Left ventricle myocardium superior (tissue), 1 donor: ENCODE measurements at regions not wholly inside any gene's neighbourhood (a gene's known extent, or its start where the extent isn't known, plus 50 kb on each side); places are given as distances from the start of the nearest gene placed in this dataset.
"Not testable (repeated sequence)": the region's sequence is repeated elsewhere in the genome, so short reads cannot be mapped to it uniquely, and the experiment has no call there.

ENCODE experiments used
- ATAC-seq: fragments of 200-7000 bp; cut with Tn5 transposase; one replicate; pipeline ENCODE4 v1.9.1; 2020; ENCODE audit warnings: mild to moderate bottlenecking, moderate library complexity
- DNase-seq: peaks from one replicate; pipeline ENCODE4 v3.0.0-alpha.2; 2020
- intact Hi-C: fragments of 100-400 bp; cut with micrococcal nuclease; formaldehyde crosslinking; loops from one replicate; pipeline ENCODE4 v1.11.0; 2022
- donor health status: DM: no; HTN: yes; CAD: no; lungs with severe emphysema.

DNA sequence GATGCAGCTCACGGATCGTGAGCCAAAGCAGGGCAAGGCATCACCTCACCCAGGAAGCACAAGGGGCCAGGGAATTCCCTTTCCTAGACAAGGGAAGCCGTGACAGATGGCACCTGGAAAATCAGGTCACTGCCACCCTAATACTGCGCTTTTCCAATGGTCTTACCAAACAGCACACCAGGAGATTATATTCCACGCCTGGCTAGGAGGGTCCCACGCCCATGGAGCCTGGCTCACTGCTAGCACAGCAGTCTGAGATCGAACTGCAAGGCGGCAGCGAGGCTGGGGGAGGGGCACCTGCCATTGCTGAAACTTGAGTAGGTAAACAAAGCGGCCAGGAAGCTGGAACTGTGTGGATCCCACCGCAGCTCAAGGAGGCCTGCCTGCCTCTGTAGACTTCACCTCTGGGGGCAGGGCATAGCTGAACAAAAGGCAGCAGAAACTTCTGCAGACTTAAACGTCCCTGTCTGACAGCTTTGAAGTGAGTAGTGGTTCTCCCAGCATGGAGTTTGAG is 205.2 kb upstream of the GRIK2 start:
- ATAC-seq, DNase-seq, intact Hi-C loops: not testable (repeated sequence)

DNA sequence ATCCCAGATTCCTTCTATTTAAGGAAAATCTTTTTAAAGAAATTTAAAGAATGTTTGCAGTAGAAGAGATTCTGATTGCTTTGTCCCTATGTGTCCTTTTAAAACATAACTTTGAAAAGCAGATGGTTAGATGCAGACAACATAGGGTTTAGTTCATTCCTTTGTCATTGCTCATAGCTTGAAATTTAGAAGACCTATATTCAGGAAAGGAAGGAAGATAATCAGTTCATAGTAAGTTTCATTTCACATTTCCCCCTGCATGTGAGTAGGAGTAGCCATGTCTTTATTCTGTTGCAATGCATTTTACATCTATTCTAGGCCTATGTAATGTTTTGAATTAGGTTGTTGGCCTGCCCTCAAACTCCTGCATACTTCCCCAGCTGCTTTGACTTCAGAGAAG is 197.9 kb upstream of the GRIK2 start:
- no peak for ATAC-seq
- intact Hi-C loops = no loop called here
- DNase-seq = no peak

DNA sequence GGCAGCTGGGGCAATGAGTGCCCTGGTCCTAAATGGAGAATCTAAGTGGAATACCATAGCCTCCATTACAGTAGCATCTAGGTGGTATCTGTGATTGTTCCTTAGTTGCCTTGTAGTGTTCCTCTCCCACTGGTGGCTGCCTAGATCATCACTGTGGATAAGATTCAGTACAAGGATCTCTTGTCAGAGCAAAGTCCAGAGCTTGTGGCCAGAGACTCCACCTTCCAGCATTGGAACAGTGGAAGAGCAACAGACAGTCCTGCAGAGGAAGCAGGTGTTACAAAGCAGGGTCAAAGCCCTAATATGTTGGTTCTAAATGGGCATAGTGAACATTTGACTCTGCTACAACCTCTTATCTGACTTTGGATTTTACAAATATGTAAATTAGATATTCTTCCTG is 194.1 kb upstream of the GRIK2 start:
- intact Hi-C loops = no loop called here

DNA sequence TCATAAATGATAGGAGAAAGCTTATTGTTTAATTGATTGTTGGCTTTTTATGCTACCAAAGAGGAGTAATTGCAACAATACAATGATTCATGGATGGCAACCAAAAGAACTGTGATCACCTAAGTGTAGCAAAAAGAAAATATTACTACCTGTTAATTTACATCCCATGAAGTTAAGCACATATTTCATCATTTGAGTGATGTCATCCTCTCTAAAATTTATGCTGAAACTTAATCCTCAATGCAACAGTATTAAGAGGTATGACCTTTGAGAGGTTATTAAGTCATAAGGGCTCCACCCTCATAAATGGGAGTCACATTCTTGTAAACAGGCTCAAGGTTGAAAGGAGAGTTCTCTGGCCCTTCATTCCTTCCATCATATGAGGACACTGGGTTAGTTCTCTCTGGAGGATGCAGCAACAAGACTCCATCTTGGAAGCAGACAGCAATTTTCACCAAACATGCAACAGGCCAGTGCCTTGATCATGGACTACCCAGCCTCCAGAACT is 190.6 kb upstream of the GRIK2 start:
- ATAC-seq (no peak), DNase-seq (no peak)
- intact Hi-C loops = no loop called here

More for the DNA sequence above, 194.1 kb upstream of the GRIK2 start:
- ATAC-seq (no peak), DNase-seq (no peak)

DNA sequence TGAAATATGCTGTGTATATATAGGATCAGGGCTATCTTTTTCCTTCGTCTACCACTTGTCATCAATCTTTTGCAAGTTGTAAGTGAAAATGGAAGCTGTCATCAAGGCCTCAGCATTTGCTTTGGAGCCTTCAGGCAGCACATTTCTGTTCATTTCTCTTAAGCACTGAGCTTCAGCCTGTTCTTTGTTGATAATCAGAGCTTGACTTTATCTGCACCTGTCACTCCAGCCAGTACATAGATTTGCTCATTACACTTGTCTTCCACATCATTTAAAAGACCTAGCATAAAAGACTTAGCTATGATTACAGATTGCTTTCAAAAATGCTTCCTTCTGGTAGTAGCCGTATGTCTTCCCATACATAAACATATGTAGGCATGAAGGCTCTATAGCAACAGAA is 189.8 kb upstream of the GRIK2 start:
- ATAC-seq = no peak
- intact Hi-C loops = no loop called here
- no peak for DNase-seq

DNA sequence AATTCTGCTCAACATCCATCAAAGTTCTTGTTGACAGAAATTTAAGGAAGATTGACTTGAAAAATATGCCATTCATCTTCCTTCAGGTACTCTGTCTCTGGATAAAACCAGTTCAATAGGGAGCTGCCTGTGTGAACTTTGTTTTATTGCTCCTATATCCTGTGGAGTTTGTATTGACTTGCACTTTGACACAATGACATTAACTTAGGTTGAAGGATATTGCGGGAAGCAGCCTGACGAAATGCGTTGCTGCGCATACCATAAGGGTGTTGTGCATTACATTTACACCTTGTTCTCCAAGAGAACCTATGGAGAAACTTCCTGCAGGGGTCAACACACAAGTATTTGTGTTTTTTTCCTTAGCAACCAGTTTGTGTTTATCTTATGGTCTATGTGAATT is 185.4 kb upstream of the GRIK2 start:
- ATAC-seq (no peak), DNase-seq (no peak)
- intact Hi-C loops = no loop called here

DNA sequence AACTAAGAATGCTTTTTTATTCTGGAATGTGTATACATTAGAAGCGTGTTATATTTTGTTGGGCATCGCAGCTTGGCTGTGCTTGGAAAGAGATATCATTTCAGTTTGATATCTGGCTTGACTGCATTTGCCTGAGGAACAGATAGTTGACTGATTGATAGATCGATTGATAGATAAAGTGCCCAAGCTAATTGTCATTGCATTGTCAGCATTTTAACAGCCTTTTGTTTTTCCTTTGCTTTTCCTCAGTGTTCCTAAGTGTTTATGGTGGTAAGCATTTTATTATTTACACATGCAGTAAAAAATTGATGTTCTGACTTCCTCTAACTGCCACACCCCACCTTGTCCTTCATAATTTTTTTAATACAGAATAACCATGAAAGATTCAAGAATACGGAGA is 180.9 kb upstream of the GRIK2 start:
- no peak for DNase-seq
- intact Hi-C loops = no loop called here

DNA sequence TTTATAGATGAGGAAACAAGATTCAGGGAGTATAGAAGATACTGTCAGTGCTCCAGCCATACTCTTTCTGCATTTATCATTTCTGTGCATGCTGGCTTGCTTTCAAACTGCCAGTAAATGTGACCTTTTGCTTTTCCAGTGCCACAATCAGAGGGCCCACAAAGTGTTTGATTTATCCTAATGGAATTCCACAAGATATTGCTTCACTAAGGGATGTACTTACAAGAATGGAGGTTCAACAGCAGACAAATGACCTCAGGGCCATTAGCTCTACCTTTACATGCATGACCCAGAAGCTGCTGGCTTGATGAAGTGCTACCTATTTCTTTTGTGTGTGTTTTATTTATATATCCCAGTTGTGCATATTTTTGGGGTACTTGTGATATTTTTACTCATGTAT is 171.5 kb upstream of the GRIK2 start:
- ATAC-seq (no peak), DNase-seq (no peak)
- intact Hi-C loops = no loop called here

More for the DNA sequence above, 180.9 kb upstream of the GRIK2 start:
- ATAC-seq = no peak

DNA sequence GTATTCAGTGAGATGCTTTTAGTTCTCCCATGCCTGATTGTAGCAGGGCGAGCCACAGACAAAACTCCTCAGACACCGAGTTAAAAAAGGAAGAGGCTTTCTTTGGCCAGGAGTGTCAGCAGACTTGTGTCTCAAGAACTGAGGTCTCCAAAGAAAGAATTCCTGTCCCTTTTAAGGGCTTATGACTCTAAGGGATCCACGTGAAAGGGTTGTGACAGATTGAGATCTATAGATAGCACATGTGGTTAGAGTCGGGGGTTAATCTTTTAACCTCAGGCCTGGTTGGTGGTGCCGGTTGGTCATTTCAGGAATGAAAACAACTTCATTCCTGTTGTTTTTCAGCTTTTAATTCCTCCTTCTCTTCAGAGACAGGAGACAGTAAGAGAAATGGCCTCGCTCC is 168.8 kb upstream of the GRIK2 start:
- intact Hi-C loops = no loop called here
- DNase-seq (no peak), ATAC-seq (no peak)

DNA sequence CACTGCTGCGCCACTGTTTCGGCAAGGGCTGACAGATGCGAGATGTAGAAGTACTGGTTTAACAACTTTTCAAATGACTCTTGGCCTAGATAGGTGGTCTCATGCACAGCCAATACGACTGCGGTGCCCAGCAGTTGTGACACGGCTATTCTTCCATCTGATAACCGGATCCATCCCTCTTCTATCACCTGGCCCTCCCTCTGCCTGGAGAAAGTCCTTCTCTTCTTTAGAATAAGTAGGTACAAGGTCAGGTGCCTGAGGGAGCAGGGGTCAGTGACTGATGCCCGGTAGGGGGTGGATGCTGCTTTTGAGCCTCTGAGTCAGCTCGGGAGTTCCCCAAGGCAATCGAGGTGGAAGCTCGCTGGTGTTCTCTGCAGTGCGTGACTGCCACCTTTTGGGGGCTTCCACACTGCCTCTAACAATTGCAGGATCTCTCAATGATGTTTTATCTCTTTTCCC is 166.8 kb upstream of the GRIK2 start:
- intact Hi-C loops = no loop called here
- DNase-seq (no peak), ATAC-seq (no peak)

DNA sequence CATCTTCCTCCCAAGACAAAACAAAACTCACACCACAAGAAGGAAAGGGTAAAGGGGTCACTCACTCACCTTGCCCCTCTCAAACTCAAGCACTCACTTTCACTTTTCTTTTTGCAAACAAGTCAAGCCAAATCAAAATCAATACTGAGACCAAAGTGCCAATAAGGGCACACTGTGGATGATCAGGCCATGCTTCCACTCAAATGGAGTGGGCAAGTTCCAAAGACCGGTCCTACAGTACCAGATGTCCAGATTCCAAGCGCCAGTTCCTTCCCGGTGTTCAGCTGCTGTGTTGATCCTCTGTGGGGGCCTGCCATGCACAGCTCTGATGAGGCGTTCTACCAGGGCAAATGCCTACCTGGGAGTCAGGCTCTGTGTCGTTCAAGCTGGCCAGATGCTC is 162.6 kb upstream of the GRIK2 start:
- ATAC-seq (no peak), DNase-seq (no peak)
- intact Hi-C loops = no loop called here

DNA sequence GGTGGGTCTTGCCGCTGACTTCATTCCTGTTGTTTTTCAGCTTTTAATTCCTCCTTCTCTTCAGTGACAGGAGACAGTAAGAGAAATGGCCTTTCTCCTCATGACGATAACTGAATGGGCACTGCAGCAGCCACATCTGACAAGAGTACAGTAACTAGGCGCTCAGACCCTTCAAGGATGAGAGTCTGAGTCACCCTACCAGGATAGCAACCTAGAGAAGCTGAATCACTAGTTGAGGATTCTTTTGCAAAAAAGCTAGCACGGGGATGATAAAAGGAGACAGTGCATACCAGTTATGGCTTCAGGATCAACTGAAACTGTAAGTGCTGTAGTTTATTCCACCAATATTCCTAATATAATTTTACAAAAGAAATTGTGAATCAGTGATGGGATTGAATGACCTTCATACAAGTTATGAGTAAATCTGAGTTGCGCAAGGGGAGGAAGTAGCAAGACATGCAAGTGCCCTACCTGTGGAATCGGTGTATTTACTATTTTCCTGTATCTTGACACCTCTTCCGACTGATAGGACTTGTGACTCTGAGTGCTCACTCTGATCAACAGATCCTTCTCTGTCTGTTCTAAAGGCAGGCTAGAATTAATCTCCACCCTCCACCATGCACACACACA is 161.8 kb upstream of the GRIK2 start:
- intact Hi-C loops = no loop called here
- ATAC-seq = no peak
- no peak for DNase-seq

DNA sequence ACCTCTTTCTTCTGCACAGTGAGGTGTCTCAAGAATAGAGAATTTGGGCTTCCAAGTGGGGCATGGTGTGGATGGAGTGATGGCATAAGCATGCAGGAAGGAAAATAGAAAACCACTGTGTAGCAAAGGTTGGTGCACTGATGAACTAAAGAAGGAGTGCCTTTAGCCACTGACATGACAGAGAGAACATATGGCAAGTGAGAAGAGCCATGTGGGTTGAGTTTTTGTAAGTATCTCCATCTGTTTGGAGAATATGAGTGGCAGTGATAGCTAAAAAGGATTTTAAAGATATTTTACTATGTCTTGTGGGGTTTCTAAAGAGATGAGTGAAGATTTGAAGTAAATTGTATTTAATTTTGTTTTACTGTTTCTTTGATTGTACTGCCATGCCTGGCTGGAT is 160.5 kb upstream of the GRIK2 start:
- intact Hi-C loops = no loop called here
- no peak for ATAC-seq
- DNase-seq = no peak

DNA sequence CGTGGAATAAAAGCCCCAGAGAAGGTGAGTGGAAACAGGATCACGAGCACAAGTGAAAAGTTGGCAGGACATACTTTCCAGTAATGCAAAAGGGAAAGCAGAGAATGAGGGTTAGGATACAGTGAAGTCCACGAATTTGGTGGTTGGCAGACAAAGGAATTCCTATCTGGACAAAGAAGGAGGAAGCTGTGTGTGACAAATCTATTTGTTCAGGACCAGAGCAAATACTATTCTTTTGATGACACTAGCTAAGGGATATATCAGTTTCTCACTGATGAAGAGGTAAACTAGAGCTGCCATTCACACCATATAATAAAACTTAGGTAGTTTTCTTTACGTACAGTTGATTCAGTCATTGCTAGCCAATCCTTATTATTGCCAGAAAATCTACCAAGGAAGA is 156.8 kb upstream of the GRIK2 start:
- ATAC-seq (no peak), DNase-seq (no peak)
- intact Hi-C loops = no loop called here

DNA sequence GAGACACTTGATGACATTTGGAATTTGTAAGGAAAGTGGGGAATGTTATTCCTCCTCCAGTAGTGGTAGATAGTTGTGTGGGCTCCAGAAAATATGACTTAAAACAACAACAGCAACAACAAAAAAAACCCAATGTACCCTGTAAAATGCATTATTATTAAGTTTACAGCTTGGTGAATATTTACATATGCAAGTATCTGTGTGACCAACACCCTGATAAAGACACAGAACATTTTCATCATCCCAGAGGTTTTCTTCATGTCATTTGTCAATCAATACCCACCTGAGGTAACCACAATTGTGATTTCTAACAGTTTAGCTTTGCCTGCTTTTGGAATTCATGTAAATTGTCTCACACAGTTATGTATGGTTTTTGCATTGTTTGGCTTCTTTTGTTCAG is 152.1 kb upstream of the GRIK2 start:
- intact Hi-C loops = no loop called here
- DNase-seq (no peak), ATAC-seq (no peak)

DNA sequence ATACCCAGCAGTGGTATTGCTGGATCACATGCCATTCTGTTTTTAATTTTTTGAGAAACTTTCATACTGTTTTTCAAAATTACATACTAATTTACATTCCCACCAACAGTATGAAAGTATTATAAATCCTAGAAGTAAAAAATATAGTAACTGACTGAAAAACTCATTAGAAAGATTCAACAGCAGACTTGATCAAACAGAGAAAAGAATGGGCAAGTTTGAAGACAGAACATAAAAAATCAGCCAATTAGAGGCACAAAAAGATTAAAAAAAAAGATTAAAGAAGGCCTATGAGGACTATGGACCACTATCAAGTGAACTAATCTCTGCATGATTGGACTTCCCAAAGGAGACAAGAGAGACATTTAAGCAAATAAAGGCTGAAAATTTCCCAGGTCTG is 144.0 kb upstream of the GRIK2 start:
- intact Hi-C loops = no loop called here
- no peak for DNase-seq

DNA sequence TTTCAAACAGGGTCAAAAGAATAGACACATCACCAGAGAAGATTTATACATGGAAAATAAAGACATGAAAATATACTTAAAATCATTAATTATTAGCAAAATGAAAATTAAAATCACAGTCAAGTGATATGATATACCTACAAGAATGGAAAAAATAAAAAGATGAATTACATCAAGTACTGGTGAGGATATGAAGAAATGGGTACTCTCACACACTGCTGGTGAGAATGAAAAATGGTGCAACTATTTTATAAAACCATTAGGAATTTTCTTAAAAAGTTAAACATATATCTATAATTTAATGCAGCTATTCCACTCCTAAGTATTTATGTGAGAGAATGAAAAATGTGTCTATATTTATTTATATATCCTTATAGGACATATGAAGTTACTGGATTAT is 136.3 kb upstream of the GRIK2 start:
- DNase-seq (no peak), ATAC-seq (no peak)
- intact Hi-C loops = no loop called here

More for the DNA sequence above, 144.0 kb upstream of the GRIK2 start:
- ATAC-seq = no peak

DNA sequence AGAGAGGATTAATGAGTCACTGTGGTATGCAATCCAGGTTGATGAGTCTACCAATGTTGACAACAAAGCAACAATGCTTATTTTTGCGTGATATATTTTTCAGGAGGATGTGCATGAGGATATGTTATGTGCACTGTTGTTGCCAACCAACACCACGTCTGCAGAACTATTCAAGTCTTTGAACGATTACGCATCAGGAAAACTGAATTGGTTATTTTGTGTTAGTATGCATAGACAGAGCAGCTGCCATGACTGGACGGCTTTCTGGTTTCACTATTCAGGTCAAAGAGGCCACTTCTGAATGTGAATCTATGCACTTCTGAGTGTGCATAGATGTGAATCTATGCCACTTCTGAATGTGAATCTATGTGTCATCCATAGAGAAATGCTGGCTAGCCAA is 134.0 kb upstream of the GRIK2 start:
- no peak for ATAC-seq
- intact Hi-C loops = no loop called here
- DNase-seq = no peak

DNA sequence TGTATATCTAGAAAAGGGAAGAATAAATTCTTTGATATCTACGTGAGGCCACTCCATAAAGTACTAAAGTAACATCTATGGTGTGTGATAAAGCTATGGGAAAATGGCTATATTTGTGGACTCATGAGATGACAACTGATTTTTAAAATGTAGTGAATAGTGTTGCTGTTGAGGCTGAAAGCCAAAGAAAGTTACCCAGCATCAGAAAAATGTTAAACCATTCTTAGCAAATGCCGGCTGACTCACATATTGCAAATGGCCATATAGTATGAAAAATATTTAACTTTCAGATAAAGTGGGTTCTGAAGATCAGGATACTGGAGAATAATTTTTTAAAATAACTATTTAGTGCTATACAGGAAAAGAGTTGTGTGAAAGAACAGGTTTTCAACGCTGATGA is 129.9 kb upstream of the GRIK2 start:
- intact Hi-C loops = no loop called here
- DNase-seq (no peak), ATAC-seq (no peak)

DNA sequence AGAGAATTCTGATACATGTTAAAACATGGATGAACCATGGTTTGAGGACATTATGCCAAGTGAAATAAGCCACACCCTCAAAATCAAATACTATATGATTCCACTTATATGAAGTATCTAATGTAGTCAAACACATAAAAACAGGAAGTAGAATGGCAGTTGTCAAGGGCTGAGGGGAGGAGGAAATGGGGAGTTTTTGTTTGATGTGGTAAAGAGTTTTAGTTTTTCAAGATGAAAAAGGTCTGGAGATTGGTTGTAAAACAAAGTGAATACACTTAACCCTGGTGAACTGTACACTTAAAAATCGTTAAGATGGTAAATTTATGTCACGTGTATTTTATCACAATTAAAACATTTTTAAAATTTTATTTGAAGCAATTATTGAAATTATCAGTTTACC is 127.4 kb upstream of the GRIK2 start:
- no peak for DNase-seq
- no peak for ATAC-seq
- intact Hi-C loops = no loop called here

DNA sequence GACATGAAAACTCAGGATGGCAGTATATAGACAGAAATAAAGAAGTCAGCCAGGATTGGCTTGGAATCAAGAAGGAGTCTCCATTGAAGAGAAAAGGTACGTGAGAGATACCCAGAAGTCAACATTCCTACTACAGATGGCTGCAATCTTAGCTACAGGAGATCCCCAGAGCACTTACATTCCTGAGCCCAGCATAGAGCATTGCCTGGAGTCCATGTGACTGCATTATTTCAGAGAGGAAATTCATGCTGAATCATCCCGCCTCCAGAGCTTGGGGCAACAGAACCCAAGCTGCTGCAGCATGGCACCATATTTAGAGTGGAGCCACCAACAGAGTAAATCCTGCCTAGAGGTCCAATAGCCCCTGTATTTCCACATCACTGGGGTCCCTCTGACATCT is 125.0 kb upstream of the GRIK2 start:
- DNase-seq (no peak), ATAC-seq (no peak)
- intact Hi-C loops = no loop called here

DNA sequence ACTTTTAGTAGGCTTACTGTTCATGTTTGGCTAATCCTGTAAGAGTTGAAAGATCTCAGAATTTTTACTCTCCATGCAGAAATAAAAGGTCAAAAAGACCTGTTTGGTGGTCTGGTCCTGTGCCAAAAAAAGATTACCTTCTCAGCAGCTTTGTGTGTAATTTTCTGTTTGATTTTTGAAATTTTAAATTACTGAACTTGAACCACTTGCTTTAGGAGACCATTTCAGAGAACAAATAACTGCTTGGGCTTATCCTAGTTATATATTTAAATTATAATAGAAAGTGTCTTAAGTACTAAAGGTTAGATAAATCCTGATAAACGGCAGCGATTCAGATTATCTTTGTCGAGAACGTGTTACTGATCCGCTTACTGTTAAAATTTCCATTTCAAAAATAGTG is 118.3 kb upstream of the GRIK2 start:
- no peak for ATAC-seq
- intact Hi-C loops = no loop called here
- no peak for DNase-seq
